Heart left ventricle (tissue), 13 donors: ENCODE measurements at regions not wholly inside any gene's neighbourhood (a gene's known extent, or its start where the extent isn't known, plus 50 kb on each side); places are given as distances from the start of the nearest gene placed in this dataset.

Source experiments
- CTCF ChIP-seq, 12 donors: fragments of 200-600 bp; sonication (generic) in 4 of 12; IDR thresholded peaks; one replicate each; pipeline versions ENCODE4 v1.5.0 to v1.8.0; 2018 to 2022; ENCODE audit warnings: antibody characterized with exemption in 12 of 12, mild to moderate bottlenecking in 5 of 12
- POLR2A ChIP-seq, 2 donors: fragments of 450-650 bp; IDR thresholded peaks; one replicate each; pipeline ENCODE4 v1.6.1; 2017; ENCODE audit warnings: antibody characterized with exemption in 2 of 2, mild to moderate bottlenecking in 2 of 2, moderate library complexity in 2 of 2
- donor health status: ischemic (EF 13 %, LVEDD 7.1; RV severe dilation, severe dysfunction).
- donor health status: DM: no; HTN: yes; CAD: no.
- donor health status: DM: no; HTN: no; CAD: no.
- donor health status: ischemic (EF 25% LVEDD 6.9; RV normal size, moderate dysfunction).
- donor health status: ischemic (EF 25% LVEDD 5.7; RV mildly dilated, moderate dysfunction).
- donor health status: ischemic (EF 35%, LVEDD 5.7; RV mildly dilated, moderate dysfunction).
- donor health status: nonischemic (EF 11% LVEDD 7.7; RV severe dilation, severe dysfunction).
- donor health status: DM: yes; HTN: yes; CAD: no.
- donor health status: PGD.
- donor health status: ischemic (EF 29% LVEDD 5.4; RV normal size, mild dysfunction).
- donor health status: nonischemic (EF 23%, LVEDD 6.1; RV moderate dilation, normal function).

GRCh38 chr3:168524129-168524528 lies 428.4 kb upstream of the GOLIM4 start:
- no peak for TF ChIP-seq POLR2A (IDR thresholded peaks at IDR 0.05)
- TF ChIP-seq CTCF (IDR thresholded peaks at IDR 0.05), result no peak
